ENCODE measurements at regions not wholly inside any gene's neighbourhood (a gene's known extent, or its start where the extent isn't known, plus 50 kb on each side); places are given as distances from the start of the nearest gene placed in this dataset.
"Not testable (repeated sequence)": the region's sequence is repeated elsewhere in the genome, so short reads cannot be mapped to it uniquely, and the experiment has no call there.

DNA sequence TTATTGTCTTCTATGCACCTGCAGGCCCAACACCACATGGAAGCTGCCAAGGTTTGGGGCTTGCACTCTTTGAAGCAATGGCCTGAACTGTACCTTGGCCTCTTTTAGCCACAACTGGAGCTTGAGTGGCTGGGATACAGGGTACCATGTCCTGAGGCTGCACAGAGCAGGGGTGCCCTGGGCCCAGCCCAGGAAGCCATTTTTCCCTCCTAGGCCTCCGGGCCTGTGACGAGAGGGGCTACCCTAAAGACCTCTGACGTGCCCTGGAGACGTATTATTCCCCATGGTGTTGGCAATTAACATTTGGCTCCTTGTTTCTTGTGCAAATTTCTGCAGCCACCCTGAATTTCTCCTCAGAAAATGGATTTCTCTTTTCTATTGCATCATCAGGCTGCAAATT lies 519.9 kb upstream of the MAGEB18 start:
- FAIRE-seq, result no peak

DNA sequence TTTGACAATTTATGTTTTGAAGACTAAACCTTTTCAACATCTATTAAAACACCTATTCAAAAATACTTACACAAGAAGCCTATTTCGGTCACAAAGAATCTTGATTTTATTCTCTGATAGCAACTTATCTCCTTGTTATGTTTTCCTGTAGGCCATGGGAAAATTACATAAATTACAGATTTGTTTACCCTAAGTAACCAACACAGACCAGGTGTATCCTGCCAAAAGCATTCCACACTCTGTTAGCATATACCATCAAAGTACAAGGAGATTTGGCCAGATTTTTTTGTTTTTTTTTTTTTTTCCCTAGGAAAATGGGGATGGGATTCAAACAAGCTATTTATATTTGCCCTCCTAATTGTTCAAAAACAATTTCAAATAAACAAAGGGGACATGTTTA lies 497.9 kb upstream of the MAGEB18 start:
- DNase-seq (ENCODE audit: low spot score) (no peak), FAIRE-seq (no peak)

More for the DNA sequence above, 519.9 kb upstream of the MAGEB18 start:
- DNase-seq (ENCODE audit: low spot score), result no peak

DNA sequence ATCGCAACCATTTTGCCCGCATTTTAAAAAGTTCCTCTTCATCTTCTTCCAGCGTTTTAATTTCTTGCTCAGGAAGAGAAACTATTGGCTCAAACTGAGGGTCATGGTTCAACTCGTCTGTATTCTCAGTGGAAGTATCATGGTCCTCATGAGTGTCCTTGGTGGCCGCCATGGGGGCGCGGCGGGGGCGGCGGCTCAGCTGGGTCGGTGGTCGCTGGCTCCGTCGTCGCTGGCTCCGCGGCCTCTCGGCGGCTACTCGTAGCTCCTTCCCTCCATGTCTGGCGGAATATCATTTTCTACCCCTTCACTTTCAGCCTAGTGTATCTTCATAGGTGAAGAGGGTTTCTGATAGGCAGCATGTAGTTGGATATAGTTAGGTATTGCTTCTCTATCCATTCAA lies 492.0 kb upstream of the MAGEB18 start:
- FAIRE-seq (no peak), DNase-seq (ENCODE audit: low spot score) (no peak)

DNA sequence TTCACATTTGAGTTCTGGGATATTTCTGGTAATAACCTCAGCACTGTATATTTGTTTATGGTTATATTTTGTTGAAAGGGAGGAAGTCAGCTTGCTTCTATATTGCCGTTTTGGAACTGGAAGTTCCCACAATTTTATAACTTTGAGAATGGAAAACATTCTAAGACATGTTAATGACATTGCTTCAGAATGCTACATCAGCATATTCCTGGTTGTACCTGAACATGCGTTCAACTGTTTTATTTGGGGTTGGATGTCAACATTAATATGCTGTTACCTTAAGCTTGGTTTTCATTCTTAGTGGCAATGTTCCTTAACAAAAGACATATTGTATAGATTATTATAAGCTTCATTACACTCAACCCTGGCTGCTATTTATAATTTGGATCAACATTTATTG lies 489.4 kb upstream of the MAGEB18 start:
- DNase-seq (ENCODE audit: low spot score) (no peak), FAIRE-seq (no peak)

DNA sequence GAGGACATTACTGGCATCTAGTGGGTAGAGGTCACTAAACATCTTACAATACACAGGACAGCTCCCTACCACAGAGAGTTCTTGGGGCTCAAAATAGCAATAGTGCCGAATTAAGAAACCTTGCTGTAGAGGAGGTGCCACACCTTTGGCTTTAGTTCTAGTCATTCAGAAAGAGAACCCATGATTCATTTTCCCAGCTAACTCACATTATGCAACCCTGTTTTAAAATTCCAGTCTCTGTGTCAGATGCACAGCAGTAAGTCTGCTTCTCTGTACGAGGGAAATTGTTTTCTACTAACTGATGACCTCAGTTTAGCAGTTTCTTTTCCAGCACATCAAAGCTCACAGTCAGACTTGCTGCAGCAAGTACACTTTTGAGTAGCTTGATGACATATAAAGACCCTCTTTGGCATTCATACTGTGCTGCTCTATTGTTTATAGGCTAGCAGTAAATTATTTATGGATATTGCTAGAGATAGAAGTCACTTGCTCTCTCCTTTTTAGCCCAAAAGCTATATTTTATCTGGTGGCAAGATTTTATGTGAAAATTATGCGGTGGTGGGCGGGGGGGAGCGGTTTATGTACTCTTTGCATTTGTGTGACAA lies 487.8 kb upstream of the MAGEB18 start:
- FAIRE-seq, result no peak

DNA sequence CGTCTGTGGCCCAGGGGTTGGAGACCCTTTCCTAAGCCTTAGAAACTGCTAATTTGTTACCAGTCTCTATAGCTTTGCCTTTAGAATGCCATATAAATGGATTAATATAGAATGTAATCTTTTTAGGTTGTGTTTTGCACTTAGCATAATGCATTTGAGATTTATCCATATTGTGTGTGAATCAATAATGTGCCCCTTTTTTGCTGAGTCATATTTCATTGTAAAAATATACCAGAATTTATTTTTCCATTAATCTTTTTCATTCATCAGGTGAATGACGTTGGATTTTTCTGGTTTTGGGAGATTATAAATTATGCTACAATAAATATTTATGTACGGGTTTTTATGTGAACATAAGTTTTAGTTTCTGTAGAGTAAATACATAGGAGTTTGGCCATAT lies 478.8 kb upstream of the MAGEB18 start:
- DNase-seq (ENCODE audit: low spot score), result no peak
- no peak for FAIRE-seq

More for the DNA sequence above, 487.8 kb upstream of the MAGEB18 start:
- no peak for DNase-seq (ENCODE audit: low spot score)

DNA sequence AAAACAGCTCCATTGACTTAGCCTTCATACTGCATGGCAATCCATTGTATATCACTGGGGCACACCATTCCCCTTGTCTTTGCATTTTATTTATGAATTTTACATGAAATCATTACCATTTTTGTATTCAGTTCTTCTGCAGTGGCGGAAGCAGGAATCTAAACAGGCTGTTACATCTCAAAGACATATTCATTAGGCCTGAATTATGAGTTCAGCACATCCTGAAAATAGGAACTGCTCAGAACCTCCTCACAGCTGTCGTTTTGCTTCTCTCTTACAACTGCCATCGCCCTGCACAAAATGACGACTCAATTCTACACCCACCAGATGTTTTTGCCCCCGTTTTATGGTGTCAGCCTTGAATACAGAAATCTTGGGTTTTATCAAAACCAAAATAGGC lies 474.4 kb upstream of the MAGEB18 start:
- FAIRE-seq (no peak), DNase-seq (ENCODE audit: low spot score) (no peak)

DNA sequence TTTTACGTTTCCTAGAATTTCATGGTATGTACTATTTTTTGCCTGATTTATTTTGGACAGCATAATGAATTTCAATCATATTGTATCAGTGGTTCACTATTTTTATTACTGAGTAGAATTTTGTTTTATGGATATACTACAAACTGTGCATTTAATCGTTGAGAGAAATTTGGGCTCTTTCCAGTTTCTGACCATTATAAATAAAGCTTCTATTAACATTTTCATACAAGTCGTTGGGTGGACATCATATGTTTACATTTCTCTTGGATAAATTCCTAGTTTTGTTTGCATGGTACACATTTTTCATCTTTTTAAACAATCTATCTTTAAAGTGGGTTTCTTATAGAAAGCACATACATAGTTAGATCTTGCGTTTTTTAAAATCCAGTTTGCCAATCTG lies 472.7 kb upstream of the MAGEB18 start:
- FAIRE-seq, result no peak

DNA sequence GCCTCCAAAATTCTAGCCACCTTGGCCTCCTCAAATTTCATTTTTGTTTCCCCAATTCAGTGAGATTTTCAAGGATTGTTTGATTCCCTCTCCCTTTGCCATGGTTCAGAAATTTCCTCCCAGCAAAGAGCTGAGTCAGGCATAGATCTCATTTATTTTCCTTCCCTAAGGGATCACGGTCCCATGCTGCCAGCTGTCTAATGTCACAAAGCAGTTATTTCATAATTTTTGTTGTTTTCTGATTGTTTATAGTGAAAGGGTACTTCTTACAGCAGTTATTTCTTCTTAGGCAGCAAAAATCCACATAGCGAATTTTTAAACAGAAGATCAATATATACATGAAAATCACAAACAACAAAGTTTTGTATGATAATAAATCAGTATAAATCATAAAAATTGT lies 470.5 kb upstream of the MAGEB18 start:
- DNase-seq (ENCODE audit: low spot score), result no peak
- no peak for FAIRE-seq

More for the DNA sequence above, 472.7 kb upstream of the MAGEB18 start:
- DNase-seq (ENCODE audit: low spot score), result no peak

DNA sequence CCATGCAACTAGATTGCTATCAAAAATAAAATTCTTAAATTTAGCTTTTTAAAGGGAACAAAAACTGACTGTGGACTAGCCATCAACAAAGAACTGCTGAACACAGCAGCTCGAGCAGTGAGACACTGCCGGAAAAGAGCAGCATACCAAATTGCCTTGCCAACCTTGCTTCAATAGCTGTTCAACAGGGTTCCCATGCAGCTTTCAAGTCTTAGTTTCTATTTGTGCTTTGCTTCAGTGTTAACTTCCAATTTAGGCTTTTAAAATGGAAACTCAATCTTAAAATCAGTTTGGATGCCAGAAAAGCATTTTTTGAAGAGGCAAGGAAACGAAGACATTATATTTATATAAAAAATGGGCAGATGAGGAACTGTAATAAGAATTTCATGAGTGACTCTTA lies 463.4 kb upstream of the MAGEB18 start:
- no peak for DNase-seq (ENCODE audit: low spot score)
- no peak for FAIRE-seq

DNA sequence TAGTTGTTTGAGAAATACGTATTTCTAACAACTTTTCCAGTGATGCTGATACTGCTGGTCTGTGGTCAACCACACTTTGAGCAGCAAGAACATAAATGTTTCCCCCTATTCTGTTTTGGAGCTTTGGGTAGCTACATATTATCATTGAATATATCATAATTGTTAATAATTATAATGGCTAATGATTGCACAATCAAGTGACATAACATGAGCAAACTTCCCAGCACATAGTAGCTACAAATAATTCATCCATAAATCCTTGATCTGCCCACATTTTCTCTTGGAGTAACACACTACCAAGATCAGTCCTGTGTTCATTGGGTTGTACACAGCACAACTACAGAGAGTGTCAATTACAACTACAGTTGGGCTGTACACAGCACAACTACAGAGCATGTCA lies 436.3 kb upstream of the MAGEB18 start:
- FAIRE-seq (no peak), DNase-seq (ENCODE audit: low spot score) (no peak)

DNA sequence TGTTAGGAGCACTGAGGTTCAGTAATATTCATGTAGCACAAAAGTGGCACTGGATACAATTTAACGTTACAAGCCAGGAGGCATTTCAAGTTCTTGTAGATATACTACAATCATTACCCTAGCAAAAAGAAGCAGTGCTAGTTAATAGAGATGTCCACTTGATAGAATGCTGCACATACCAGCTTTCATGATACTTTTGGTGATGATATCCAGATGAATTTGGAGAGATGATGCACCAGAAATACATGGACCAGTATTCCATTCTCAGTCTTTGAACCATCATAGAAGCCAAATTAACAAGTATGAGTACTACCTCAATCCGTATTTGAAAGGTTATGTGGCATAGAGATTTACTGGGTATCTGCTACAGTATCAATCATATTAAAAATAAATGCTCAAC lies 421.0 kb upstream of the MAGEB18 start:
- DNase-seq (ENCODE audit: low spot score), result no peak
- FAIRE-seq, result no peak

DNA sequence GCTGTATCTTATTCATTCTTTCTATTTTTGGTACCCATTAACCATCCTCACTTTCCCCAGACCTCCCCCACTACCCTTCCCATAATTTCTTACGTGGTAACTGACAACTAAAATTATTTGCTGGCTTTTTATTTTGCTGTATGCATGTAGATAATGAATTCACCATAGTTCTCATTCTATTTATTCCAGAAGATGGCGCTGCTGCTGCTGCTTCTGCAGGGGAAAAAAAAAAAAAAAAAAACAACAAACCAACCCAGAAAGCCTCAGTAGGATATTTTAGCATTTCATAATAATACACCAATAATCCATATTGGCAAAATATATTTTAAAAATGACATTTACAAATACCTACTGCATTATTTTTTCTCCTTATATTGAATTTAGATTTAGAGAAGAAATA lies 416.6 kb upstream of the MAGEB18 start:
- FAIRE-seq, result no peak
- no peak for DNase-seq (ENCODE audit: low spot score)

DNA sequence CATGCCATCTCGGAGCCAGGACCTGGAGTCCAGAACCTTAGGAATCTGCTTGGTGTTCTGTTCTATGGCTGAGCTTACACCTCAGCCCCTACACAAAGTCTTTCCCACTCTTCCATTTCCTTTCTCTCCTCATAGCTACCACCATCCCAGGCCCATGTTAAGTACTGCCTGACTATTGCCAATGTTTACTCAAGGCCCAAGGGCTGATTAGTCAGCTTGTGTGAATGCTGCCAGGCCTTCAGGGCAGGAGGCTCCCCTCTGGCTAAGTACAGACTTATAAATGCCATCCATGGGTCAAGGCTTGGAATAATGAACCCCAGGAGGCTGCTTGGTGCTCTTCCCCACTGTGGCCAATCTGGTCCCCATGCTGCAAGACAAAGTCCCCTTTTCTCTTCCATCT lies 411.6 kb upstream of the MAGEB18 start:
- FAIRE-seq, result no peak
- no peak for DNase-seq (ENCODE audit: low spot score)

DNA sequence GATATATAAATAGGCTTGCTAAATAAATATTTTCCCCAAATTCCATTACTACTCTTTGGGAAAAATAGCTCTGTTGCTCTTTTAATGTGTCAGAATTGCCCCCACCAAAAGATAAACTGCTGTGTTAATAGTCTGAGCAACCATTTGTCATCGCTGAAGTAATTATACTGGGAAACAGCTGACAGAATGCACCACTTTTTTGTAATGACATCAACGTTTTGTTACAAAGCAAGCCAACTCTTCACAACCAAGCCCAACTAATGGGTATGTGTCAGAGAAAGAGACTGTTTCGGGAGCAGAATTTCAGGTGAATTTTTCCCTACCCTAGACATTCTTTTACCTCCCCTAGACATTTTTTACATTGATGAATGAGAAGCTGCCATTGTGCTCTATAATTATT lies 405.0 kb upstream of the MAGEB18 start:
- DNase-seq (ENCODE audit: low spot score), result no peak
- FAIRE-seq, result no peak

DNA sequence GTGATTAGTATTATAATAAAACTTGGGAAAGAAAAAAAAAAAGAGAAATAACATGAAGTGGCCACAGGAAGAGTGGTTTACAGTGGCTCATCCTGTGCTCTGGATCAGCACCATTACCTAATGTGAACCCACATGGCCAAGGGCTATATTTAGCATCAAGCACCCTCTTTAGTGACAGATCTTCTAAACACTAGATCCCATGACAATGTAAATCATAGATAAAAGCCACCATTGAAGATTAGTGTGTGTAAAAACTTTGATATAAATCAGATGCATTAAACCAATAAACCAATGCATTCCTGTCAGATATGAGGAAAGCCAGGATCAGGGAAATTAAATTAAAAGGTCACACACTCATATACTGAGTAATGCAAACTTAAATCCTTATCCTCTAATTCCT lies 400.6 kb upstream of the MAGEB18 start:
- DNase-seq (ENCODE audit: low spot score), result no peak
- FAIRE-seq, result no peak

DNA sequence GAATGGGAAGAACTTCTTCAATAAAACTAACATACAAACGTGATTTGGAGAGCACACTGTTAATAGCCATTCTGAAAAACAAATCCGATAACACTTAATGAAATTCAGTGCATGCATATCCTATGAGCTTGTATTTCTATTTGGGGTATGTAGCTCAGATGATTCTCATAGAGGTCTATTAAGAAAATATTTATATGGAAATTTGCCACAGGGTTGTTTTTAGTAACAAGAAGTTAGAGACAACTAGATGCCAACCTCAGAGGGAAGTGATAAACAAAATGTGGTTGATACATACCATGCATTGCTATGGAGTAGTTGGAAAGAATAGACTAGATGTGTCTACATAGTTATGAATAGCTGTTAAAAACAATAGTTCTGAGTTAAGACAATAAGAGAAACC lies 395.8 kb upstream of the MAGEB18 start:
- FAIRE-seq (no peak), DNase-seq (ENCODE audit: low spot score) (no peak)

DNA sequence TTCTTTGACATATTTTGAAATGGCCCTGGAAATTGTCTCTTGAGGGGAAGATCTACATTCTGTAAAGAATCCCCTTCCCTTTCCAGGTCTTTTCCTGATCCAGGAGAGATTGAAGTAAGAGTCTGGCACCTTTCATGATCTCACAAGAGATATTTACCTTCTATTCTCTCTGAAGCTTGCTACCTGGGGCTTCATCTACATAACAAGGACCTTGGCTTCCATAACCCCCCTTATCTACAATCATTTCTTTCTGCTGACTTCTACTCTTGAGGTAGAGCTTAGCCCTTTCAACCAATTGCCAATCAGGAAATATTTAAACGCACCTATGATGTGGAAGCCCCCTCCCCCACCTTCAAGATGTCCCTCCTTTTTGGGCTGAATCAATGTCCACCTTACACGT lies 383.7 kb upstream of the MAGEB18 start:
- FAIRE-seq (no peak), DNase-seq (ENCODE audit: low spot score) (no peak)

DNA sequence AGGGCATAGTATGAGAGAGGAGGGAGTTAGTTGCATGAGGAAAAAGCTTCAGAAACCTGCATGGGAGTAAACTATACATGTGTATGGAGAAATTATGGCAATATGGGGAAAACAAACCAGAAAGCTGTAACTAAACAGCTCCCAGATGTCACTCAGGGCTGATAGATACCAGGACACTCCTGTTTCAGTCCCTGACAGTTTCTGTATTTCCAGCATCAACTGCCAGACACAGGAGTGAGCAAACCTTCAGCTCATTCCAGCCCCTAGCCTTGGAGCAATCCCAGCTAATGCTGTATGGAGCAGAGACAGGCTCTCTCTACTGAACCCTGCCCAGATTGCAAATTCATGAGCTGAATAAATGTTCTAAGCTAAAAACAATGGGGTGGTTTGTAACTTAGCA lies 382.9 kb upstream of the MAGEB18 start:
- DNase-seq (ENCODE audit: low spot score) (no peak), FAIRE-seq (no peak)

DNA sequence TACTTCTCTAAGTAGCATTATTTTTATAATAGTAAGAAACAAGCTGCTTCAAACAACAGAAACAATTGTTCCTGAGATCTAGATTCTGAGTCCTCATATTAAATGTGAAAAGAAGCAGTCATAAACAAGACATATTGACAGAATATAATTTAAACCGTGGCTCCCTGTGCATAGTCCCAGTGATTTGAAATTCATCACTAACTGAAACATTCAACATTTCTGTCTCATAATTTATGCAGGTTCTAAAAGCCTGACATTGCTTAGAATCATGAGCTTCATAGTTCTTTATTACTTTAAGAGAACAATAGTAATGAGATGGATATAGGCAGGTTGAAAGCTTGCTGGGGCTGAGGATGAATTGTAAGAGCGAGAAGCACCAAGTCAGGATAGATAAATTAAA lies 375.5 kb upstream of the MAGEB18 start:
- no peak for FAIRE-seq
- DNase-seq (ENCODE audit: low spot score), result no peak

DNA sequence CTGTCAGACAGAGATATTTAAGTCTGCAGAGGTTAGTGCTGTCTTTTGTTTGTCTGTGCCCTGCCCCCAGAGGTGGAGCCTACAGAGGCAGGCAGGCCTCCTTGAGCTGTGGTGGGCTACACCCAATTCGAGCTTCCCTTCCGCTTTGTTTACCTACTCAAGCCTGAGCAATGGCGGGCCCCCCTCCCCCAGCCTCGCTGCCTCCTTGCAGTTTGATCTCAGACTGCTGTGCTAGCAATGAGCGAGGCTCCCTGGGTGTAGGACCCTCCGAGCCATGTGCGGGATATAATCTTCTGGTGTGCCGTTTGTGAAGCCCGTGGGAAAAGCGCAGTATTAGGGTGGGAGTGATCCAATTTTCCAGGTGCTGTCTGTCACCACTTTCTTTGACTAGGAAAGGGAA lies 366.3 kb upstream of the MAGEB18 start:
- DNase-seq (ENCODE audit: low spot score); FAIRE-seq: not testable (repeated sequence)

DNA sequence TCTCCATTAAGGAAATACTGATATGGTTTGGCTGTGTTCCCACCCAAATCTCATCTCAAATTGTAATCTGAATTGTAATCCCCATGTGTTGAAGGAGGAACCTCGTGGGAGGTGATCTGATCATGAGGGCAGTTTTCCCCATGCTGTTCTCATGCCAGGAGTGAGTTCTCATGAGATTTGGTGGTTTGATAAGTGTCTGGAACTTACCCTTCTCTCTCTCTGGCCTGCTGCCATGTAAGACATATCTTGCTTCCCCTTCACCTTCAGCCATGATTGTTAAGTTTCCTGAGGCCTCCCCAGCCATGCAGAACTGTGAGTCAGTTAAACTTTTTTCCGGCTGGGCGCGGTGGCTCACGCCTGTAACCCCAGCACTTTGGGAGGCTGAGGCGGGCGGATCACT lies 340.3 kb upstream of the MAGEB18 start:
- not testable (repeated sequence) for FAIRE-seq

DNA sequence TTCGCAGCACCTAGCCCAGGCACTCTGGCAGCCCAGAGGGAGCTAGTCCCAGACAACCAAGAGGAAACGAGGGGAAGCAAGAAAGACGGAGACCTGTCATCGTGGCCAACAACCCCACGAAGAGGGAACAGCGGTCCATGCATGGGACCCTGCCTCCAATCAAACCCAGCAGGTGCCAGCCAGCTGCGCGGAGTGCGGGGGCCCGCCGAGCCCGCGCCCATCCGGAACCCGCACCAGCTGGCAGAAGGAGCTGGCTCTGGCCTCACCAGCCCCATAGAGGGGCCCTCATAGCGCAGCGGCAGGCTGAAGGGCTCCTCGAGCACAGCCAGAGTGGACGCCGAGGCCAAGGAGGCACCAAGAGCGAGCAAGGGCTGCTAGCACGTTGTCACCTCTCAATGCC lies 332.4 kb upstream of the MAGEB18 start:
- DNase-seq (ENCODE audit: low spot score) (no peak), FAIRE-seq (no peak)

More for the DNA sequence above, 340.3 kb upstream of the MAGEB18 start:
- not testable (repeated sequence) for DNase-seq (ENCODE audit: low spot score)

DNA sequence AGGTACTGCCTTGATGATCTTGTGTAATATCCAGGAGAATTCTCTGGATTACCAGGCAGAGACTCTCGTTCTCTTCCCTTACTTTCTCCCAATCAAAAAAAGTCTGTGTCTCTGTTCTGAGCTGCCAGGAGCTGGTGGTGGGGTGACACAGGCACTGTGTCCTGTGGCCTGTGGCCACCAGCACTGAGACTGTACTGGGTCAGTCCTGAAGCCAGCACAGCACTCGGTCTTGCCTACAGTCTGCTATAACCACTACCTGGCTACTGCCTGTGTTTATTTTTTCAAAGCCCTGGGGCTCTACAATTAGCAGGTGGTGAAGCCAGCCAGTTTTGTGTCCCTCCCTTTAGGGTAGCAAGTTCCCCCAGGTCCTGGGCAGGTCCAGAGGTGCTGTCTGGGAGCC lies 331.1 kb upstream of the MAGEB18 start:
- no peak for DNase-seq (ENCODE audit: low spot score)
- FAIRE-seq, result no peak
